K562 (cell line): ENCODE measurements at regions not wholly inside any gene's neighbourhood (a gene's known extent, or its start where the extent isn't known, plus 50 kb on each side); places are given as distances from the start of the nearest gene placed in this dataset.

Experiments used
- ATAC-seq: fragments of 200-7000 bp; cut with Tn5 transposase; 3 replicates; pipeline ENCODE4 v1.9.1; 2020; ENCODE audit warnings: moderate library complexity
- BruUV-seq: library from RNA; stranded (reverse); fragments of 400-500 nt; replicated peaks from 2 replicates; lab custom pipeline; 2021; lab: Mats Ljungman, UMichigan
- CTCF ChIA-PET: fragments of 300-600 bp; formaldehyde crosslinking; extraction: SDS; loops from one replicate; lab custom pipeline; 2021; ENCODE audit warnings: low intra/inter-chr PET ratio; lab: Yijun Ruan, JAX
- POLR2A ChIA-PET: fragments of 300-600, 350-650 bp; sonication (Branson Sonifier 250); formaldehyde crosslinking; extraction: SDS; loops from one replicate; lab custom pipeline; 2021; ENCODE audit warnings: antibody characterized with exemption, inconsistent platforms; lab: Yijun Ruan, JAX
- DNase-seq, 4 experiments: peaks; one replicate each; pipeline versions ENCODE4 v3.0.0 to v3.0.0-alpha.2; 2011 to 2018; ENCODE audit warnings: low spot score in 3 of 4, mixed read lengths in 3 of 4; ENCODE audit errors: extremely low read depth in 1 of 4
- FAIRE-seq: peaks from 2 replicates; lab custom pipeline; 2011; peaks lifted over from hg19 to GRCh38; lab: Jason Lieb, UNC
- H2AFZ ChIP-seq: 2 replicates; pipeline ENCODE4 v1.6.0; 2011; ENCODE audit warnings: low read depth, low read length, control low read depth, inconsistent platforms
- H3K27ac ChIP-seq: fragments of 200-600 bp; 3 replicates; pipeline ENCODE4 v1.8.0; 2011; ENCODE audit warnings: low read depth, mild to moderate bottlenecking, control low read depth, inconsistent platforms, low read length, moderate library complexity, mixed read lengths; ENCODE audit errors: extremely low read depth
- H3K27me3 ChIP-seq, 2 experiments: fragments of 300-600 bp in 1 of 2; 2 replicates in 1 of 2; 3 replicates in 1 of 2; pipeline versions ENCODE4 v1.6.0 to v1.8.0; 2011; ENCODE audit warnings: inconsistent platforms in 2 of 2, low read length in 2 of 2, mild to moderate bottlenecking in 1 of 2, mixed read lengths in 1 of 2, moderate library complexity in 1 of 2; ENCODE audit not compliant: control insufficient read depth in 2 of 2, insufficient read depth in 2 of 2
- H3K36me3 ChIP-seq: fragments of 300-600 bp; 3 replicates; pipeline ENCODE4 v1.8.0; 2011; ENCODE audit warnings: mild to moderate bottlenecking, low read length, inconsistent platforms; ENCODE audit not compliant: control insufficient read depth, insufficient read depth
- H3K4me1 ChIP-seq, 2 experiments: fragments of 200-600 bp in 1 of 2; replicated peaks in 1 of 2; 2 replicates in 1 of 2; 3 replicates in 1 of 2; pipeline versions ENCODE4 v1.5.1 to v1.8.0; 2011; ENCODE audit warnings: inconsistent platforms in 2 of 2, low read length in 2 of 2, mild to moderate bottlenecking in 1 of 2, mixed read lengths in 1 of 2, moderate library complexity in 1 of 2; ENCODE audit not compliant: control insufficient read depth in 2 of 2, insufficient read depth in 2 of 2
- H3K4me2 ChIP-seq: 2 replicates; pipeline ENCODE4 v1.6.1; 2011; ENCODE audit warnings: low read length, control low read depth, inconsistent platforms, mixed read lengths; ENCODE audit not compliant: insufficient read depth
- H3K4me3 ChIP-seq: fragments of 200-600 bp; sonication (generic), shearing (Covaris generic); 2 replicates; pipeline ENCODE4 v1.5.1; 2016; ENCODE audit warnings: control low read depth, inconsistent platforms
- H3K79me2 ChIP-seq: fragments of 200-600 bp; 3 replicates; pipeline ENCODE4 v1.8.0; 2011; ENCODE audit warnings: low read length, inconsistent platforms; ENCODE audit not compliant: control insufficient read depth, insufficient read depth
- H3K9ac ChIP-seq, 2 experiments: 2 replicates each; pipeline versions ENCODE4 v1.6.0 to v1.6.1; 2011; ENCODE audit warnings: low read depth in 2 of 2, low read length in 2 of 2, control low read depth in 1 of 2, inconsistent platforms in 1 of 2, mild to moderate bottlenecking in 1 of 2, mixed read lengths in 1 of 2; ENCODE audit not compliant: insufficient read depth in 1 of 2
- H3K9me1 ChIP-seq: one replicate; pipeline ENCODE4 v1.6.0; 2011; ENCODE audit warnings: inconsistent platforms, mild to moderate bottlenecking, low read length, moderate library complexity; ENCODE audit not compliant: control insufficient read depth, insufficient read depth
- H3K9me3 ChIP-seq: replicated peaks from 2 replicates; pipeline ENCODE4 v1.5.1; 2011; ENCODE audit warnings: low read depth, low read length, inconsistent platforms; ENCODE audit not compliant: control insufficient read depth, insufficient read depth
- H4K20me1 ChIP-seq: replicated peaks from 2 replicates; pipeline ENCODE4 v1.6.1; 2011; ENCODE audit warnings: low read length, inconsistent platforms, mixed read lengths; ENCODE audit not compliant: control insufficient read depth, insufficient read depth
- ARHGAP35 ChIP-seq: fragments of 450-650 bp; IDR thresholded peaks from 2 replicates; pipeline ENCODE4 v1.6.1; 2018; ENCODE audit not compliant: partially characterized antibody
- CBFA2T3 ChIP-seq: fragments of 450-650 bp; IDR thresholded peaks from 2 replicates; pipeline ENCODE4 v1.6.1; 2017
- FOXA3 ChIP-seq, 2 experiments: fragments of 450-650 bp in 1 of 2; sonication (generic) in 1 of 2; formaldehyde crosslinking; IDR thresholded peaks in 1 of 2; conservative IDR thresholded peaks in 1 of 2; 2 replicates each; pipeline versions ENCODE4 v1.4.0 to v1.8.0; 2020 to 2022; ENCODE audit warnings: mild to moderate bottlenecking in 2 of 2, missing genetic modification reagents in 1 of 2
- GTF3C2 ChIP-seq: IDR thresholded peaks from 3 replicates; pipeline ENCODE4 v1.6.1; 2011; ENCODE audit warnings: borderline replicate concordance, mild to moderate bottlenecking, moderate library complexity; ENCODE audit not compliant: insufficient read length; ENCODE audit errors: extremely low read depth
- MNT ChIP-seq, 2 experiments: fragments of 450-650 bp; conservative IDR thresholded peaks; 2 replicates each; pipeline ENCODE4 v1.6.1; 2017; ENCODE audit warnings: mild to moderate bottlenecking in 2 of 2, moderate library complexity in 2 of 2
- NFATC3 ChIP-seq: fragments of 450-650 bp; IDR thresholded peaks from 2 replicates; pipeline ENCODE4 v1.6.1; 2017; ENCODE audit warnings: mild to moderate bottlenecking
- NR4A1 ChIP-seq, 2 experiments: fragments of 250-450 bp in 1 of 2; fragments of 450-650 bp in 1 of 2; sonication (Bioruptor Pico) in 1 of 2; IDR thresholded peaks; 2 replicates each; pipeline versions ENCODE4 v1.4.0 to v1.6.1; 2016 to 2020; ENCODE audit warnings: mild to moderate bottlenecking in 2 of 2, missing compliant biosample characterization in 1 of 2, missing genetic modification characterization in 1 of 2, moderate library complexity in 1 of 2
- PHF21A ChIP-seq: fragments of 450-650 bp; IDR thresholded peaks from 2 replicates; pipeline ENCODE4 v1.6.1; 2017; ENCODE audit warnings: low read depth, borderline replicate concordance
- SAP30 ChIP-seq: fragments of 200-600 bp; sonication (generic); IDR thresholded peaks from 2 replicates; pipeline ENCODE4 v1.6.1; 2012; ENCODE audit warnings: borderline replicate concordance, low read depth, mild to moderate bottlenecking, moderate library complexity, low read length, control low read depth, inconsistent platforms; ENCODE audit not compliant: insufficient read depth, poor library complexity, severe bottlenecking
- STAT5A ChIP-seq: IDR thresholded peaks from 2 replicates; pipeline ENCODE4 v1.6.1; 2012; ENCODE audit warnings: low read length, inconsistent platforms, borderline replicate concordance
- ZC3H11A ChIP-seq: IDR thresholded peaks from 2 replicates; pipeline ENCODE4 v1.6.1; 2012; ENCODE audit warnings: low read depth, low read length, improper control_type of control experiment
- ZNF324 ChIP-seq: fragments of 250-450 bp; sonication (Bioruptor Pico); IDR thresholded peaks from 2 replicates; pipeline ENCODE4 v1.4.0; 2020; ENCODE audit warnings: mild to moderate bottlenecking
- ZNF395 ChIP-seq: fragments of 200-800 bp; sonication (Bioruptor generic); IDR thresholded peaks from 2 replicates; pipeline ENCODE4 v1.6.1; 2017; ENCODE audit warnings: missing genetic modification characterization, missing compliant biosample characterization
- ZNF436 ChIP-seq: fragments of 250-450, 450-650 bp; sonication (Bioruptor Pico); formaldehyde crosslinking; IDR thresholded peaks from 2 replicates; pipeline ENCODE4 v1.7.0; 2020; ENCODE audit warnings: mild to moderate bottlenecking
- ZNF830 ChIP-seq: fragments of 250-450 bp; sonication (Bioruptor Pico); IDR thresholded peaks from 2 replicates; pipeline ENCODE4 v1.5.0; 2021; ENCODE audit warnings: mild to moderate bottlenecking
- ZSCAN29 ChIP-seq: fragments of 450-650 bp; IDR thresholded peaks from 2 replicates; pipeline ENCODE4 v1.6.1; 2017
- WGBS: fragments of 100-300 bp; shearing (Covaris generic); methylation state at CpG from one replicate; pipeline ENCODE4 v1.1.6; 2016; ENCODE audit warnings: low coverage, mixed read lengths; ENCODE audit not compliant: insufficient coverage; ENCODE audit errors: missing lambda C conversion rate; 5-methylcytosine and 5-hydroxymethylcytosine counted together
- in situ Hi-C: fragments of 300-500 bp; cut with MboI; formaldehyde crosslinking; loops from 4 replicates; pipeline ENCODE4 v1.15.0; 2018; ENCODE audit warnings: inconsistent platforms, mixed read lengths
- intact Hi-C: fragments of 100-400 bp; cut with micrococcal nuclease; formaldehyde crosslinking; loops from 2 replicates; pipeline ENCODE4 v1.14.2; 2022

GRCh38 chr15:99507016-99507503 is 58.7 kb upstream of the MEF2A start:
- no peak overlapping the region for H3K4me2 ChIP-seq
- DNase-seq (no peak), FAIRE-seq (no peak), ATAC-seq (no peak)
- POLR2A ChIA-PET, result interaction anchor here (0.9 to 1.1 kb wide), 2 partner anchors 11 to 12 kb away, joined by 3 read pairs; no protein-coding TSS in a partner anchor
- H3K79me2 ChIP-seq, result no peaks in the 10 kb centered on the region
- H3K4me3 ChIP-seq, result no peak overlapping the region
- CTCF ChIA-PET, result no interaction called here
- H3K36me3 ChIP-seq, result no peaks in the 10 kb centered on the region
- BruUV-seq, result no TSS peak
- H3K9ac ChIP-seq, result no peak overlapping the region
- in situ Hi-C loops (no loop called here), intact Hi-C loops (loop anchor here (10.0 kb wide), 1 partner anchor 198 kb away; no protein-coding TSS in a partner anchor)
- H2AFZ ChIP-seq, result no peak overlapping the region
- H3K27ac ChIP-seq, result no peak overlapping the region
- WGBS, result 1% methylated on average over 6 of the region's 6 CpGs
- H4K20me1 ChIP-seq, result no peaks in the 10 kb centered on the region
- peaks cover 21 to 53% of the 10 kb centered on the region in 2 experiments for H3K27me3 ChIP-seq
- H3K4me1 ChIP-seq, result peaks cover 4 to 7% of the 10 kb centered on the region in 2 experiments; a peak in 3 of 5 replicates
- no peak for TF ChIP-seq PHF21A
- no peak for TF ChIP-seq ZC3H11A
- TF ChIP-seq ZNF830 (CRISPR knock-in tag), result no peak
- no peak for TF ChIP-seq ZNF436 (CRISPR knock-in tag)
- TF ChIP-seq ZNF395 (CRISPR knock-in tag), result no peak
- TF ChIP-seq CBFA2T3, result no peak
- TF ChIP-seq STAT5A, result no peak
- no peak for TF ChIP-seq NR4A1 (CRISPR knock-in tag; IDR thresholded peaks at IDR 0.05)
- TF ChIP-seq NR4A1 (tag; IDR thresholded peaks at IDR 0.05), result no peak
- TF ChIP-seq NFATC3, result no peak
- TF ChIP-seq ZNF324 (CRISPR knock-in tag), result no peak
- TF ChIP-seq MNT (conservative IDR thresholded peaks at IDR 0.05), result no peak
- no peak for TF ChIP-seq SAP30
- TF ChIP-seq FOXA3 (CRISPR knock-in tag; conservative IDR thresholded peaks at IDR 0.05 in 1 of 2, IDR thresholded peaks at IDR 0.05 in 1 of 2), result no peak
- TF ChIP-seq ARHGAP35, result no peak
- TF ChIP-seq ZSCAN29, result no peak
- TF ChIP-seq GTF3C2, result no peak
- H3K9me1 ChIP-seq, result no peaks in the 10 kb centered on the region
- no peaks in the 10 kb centered on the region for H3K9me3 ChIP-seq
